Hepatic stellate cell (primary cell): ENCODE measurements at regions not wholly inside any gene's neighbourhood (a gene's known extent, or its start where the extent isn't known, plus 50 kb on each side); places are given as distances from the start of the nearest gene placed in this dataset.

Experiments
- DNase-seq: peaks from one replicate; pipeline ENCODE4 v3.0.0; 2011; ENCODE audit warnings: low spot score

GRCh38 chr5:160511280-160511929 is 89.8 kb downstream of the PTTG1 start:
- DNase-seq = no peak
